ENCODE measurements at regions not wholly inside any gene's neighbourhood (a gene's known extent, or its start where the extent isn't known, plus 50 kb on each side); places are given as distances from the start of the nearest gene placed in this dataset.

DNA sequence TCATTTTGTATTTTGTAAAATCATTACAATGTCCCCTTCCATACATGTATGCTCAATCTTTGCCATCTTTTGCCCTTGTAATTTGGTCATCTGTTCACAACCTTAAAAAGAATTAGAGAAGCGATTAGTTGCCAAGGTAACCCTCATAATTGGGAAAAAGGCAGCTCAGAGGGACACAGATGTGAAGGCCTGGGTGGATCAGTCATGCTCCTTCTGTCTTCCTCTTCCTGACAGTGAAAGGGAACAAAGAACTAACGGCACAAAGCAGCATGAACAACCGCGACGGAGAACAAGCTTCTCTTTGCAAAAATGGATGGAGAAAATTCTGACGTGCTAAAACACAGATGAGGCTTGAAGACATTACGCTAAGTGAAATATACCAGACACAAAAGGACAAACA is 78.7 kb upstream of the COG2 start:
- TF ChIP-seq, protein P1, sequence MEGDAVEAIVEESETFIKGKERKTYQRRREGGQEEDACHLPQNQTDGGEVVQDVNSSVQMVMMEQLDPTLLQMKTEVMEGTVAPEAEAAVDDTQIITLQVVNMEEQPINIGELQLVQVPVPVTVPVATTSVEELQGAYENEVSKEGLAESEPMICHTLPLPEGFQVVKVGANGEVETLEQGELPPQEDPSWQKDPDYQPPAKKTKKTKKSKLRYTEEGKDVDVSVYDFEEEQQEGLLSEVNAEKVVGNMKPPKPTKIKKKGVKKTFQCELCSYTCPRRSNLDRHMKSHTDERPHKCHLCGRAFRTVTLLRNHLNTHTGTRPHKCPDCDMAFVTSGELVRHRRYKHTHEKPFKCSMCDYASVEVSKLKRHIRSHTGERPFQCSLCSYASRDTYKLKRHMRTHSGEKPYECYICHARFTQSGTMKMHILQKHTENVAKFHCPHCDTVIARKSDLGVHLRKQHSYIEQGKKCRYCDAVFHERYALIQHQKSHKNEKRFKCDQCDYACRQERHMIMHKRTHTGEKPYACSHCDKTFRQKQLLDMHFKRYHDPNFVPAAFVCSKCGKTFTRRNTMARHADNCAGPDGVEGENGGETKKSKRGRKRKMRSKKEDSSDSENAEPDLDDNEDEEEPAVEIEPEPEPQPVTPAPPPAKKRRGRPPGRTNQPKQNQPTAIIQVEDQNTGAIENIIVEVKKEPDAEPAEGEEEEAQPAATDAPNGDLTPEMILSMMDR (IDR thresholded peaks at IDR 0.05), result no peak
- TF ChIP-seq EZH2phosphoT487 (IDR thresholded peaks at IDR 0.05) (no peak), EZH2 (IDR thresholded peaks at IDR 0.05) (no peak)

Measured in neural progenitor cell (in vitro differentiated cells).